ENCODE measurements at regions not wholly inside any gene's neighbourhood (a gene's known extent, or its start where the extent isn't known, plus 50 kb on each side); places are given as distances from the start of the nearest gene placed in this dataset.

GRCh38 chr6:49142421-49143151 lies 320.5 kb downstream of the MMUT start:
- TF ChIP-seq PATZ1 (CRISPR knock-in tag; IDR thresholded peaks at IDR 0.05; ENCODE audit: borderline replicate concordance) (no peak), POU6F1 (CRISPR knock-in tag; IDR thresholded peaks at IDR 0.05; ENCODE audit: borderline replicate concordance, low read depth) (no peak), ARNTL (CRISPR knock-in tag; IDR thresholded peaks at IDR 0.05; ENCODE audit: borderline replicate concordance, low read depth) (no peak)

All from SK-N-SH treated with all-trans-retinoic acid at 6 μM for 48 hours (cell line).